Stomach (tissue), 8 donors: ENCODE measurements at regions not wholly inside any gene's neighbourhood (a gene's known extent, or its start where the extent isn't known, plus 50 kb on each side); places are given as distances from the start of the nearest gene placed in this dataset.
"Not testable (repeated sequence)": the region's sequence is repeated elsewhere in the genome, so short reads cannot be mapped to it uniquely, and the experiment has no call there.

Experiments
- DNase-seq, 2 donors: peaks; one replicate each; pipeline versions ENCODE4 v3.0.0 to v3.0.0-alpha.2; 2013 to 2019
- H3K27ac ChIP-seq, 5 donors: fragments of 200-600 bp in 4 of 5; sonication (generic) in 4 of 5; one replicate each; pipeline ENCODE4 v1.5.1; 2013 to 2019; ENCODE audit warnings: mild to moderate bottlenecking in 1 of 5, moderate library complexity in 1 of 5
- H3K27me3 ChIP-seq, 3 donors: fragments of 200-600 bp; sonication (generic); one replicate each; pipeline ENCODE4 v1.5.1; 2017 to 2019; ENCODE audit warnings: mixed run types in 1 of 3
- H3K36me3 ChIP-seq, 4 donors: fragments of 200-600 bp; sonication (generic); 1 replicate in 3 of 4; 2 replicates in 1 of 4; pipeline ENCODE4 v1.5.1; 2016 to 2019
- H3K4me1 ChIP-seq, 4 donors: fragments of 200-600 bp; sonication (generic); one replicate each; pipeline ENCODE4 v1.5.1; 2016 to 2019
- H3K4me3 ChIP-seq, 4 donors: fragments of 200-600 bp; sonication (generic) in 3 of 4; one replicate each; pipeline ENCODE4 v1.5.1; 2016 to 2019; ENCODE audit warnings: mild to moderate bottlenecking in 1 of 4
- H3K9me3 ChIP-seq, 4 donors: fragments of 200-600 bp; sonication (generic); one replicate each; pipeline ENCODE4 v1.5.1; 2016 to 2019
- EP300 ChIP-seq: sonication (generic); formaldehyde crosslinking; IDR thresholded peaks from one replicate; pipeline ENCODE4 v1.6.1; 2017; ENCODE audit warnings: antibody characterized with exemption
- POLR2A ChIP-seq, 4 donors: fragments of 450-650 bp; IDR thresholded peaks; one replicate each; pipeline ENCODE4 v1.6.1; 2016; ENCODE audit warnings: antibody characterized with exemption in 4 of 4, control low read depth in 2 of 4, mild to moderate bottlenecking in 1 of 4, moderate library complexity in 1 of 4
- POLR2AphosphoS5 ChIP-seq, 3 donors: sonication (generic); formaldehyde crosslinking; IDR thresholded peaks; one replicate each; pipeline ENCODE4 v1.6.1; 2016; ENCODE audit warnings: antibody characterized with exemption in 3 of 3
- WGBS, 5 donors: extraction: QIAGEN DNeasy Blood & Tissue Kit in 3 of 5; methylation state at CpG; one replicate each; pipeline versions ENCODE4 v1.1.5 to v1.1.7; 2013 to 2018; 5-methylcytosine and 5-hydroxymethylcytosine counted together
- intact Hi-C: fragments of 100-400 bp; cut with DNase I; formaldehyde crosslinking; loops from one replicate; pipeline ENCODE4 v1.15.1; 2023; ENCODE audit warnings: low total_unique reads
- TF ChIP-seq, protein P1 (sequence below), 7 experiments: fragments of 450-650 bp in 4 of 7; fragments of 200-600 bp in 3 of 7; sonication (generic) in 3 of 7; IDR thresholded peaks; one replicate each; pipeline ENCODE4 v1.5.1; 2016 to 2019; ENCODE audit warnings: antibody characterized with exemption in 7 of 7, control low read depth in 2 of 7, mild to moderate bottlenecking in 1 of 7
- donor health status: healthy with polysubstance abuse.
- donor health status: Bipolar disorder and iron deficiency.
- donor health status: healthy.

DNA sequence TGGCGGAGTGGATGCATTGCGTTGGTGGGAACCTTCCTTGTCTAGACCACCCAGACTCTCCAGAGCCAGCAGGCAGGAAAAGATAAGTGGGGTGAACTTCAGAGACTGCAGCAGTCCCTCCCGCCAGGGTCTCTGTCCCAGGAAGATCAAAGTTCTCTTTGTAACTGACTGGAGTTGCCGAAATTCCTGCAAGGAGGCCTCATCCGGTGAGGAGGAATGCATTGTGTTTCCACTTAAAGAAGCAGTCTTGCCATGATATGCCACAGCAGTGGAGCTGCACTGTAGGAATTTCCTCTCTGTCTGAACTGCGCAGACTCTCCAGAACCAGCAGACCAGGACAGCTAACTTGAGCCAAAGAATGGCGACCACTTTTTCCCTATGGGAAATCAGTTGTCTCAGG lies 1190.4 kb downstream of the TECRL start:
- H3K9me3 ChIP-seq: peaks cover 0 to 30% (median 13%) of the 10 kb centered on the region in 4 donors
- H3K36me3 ChIP-seq: no peaks in the 10 kb centered on the region
- no peak overlapping the region for H3K27ac ChIP-seq
- 74 to 82% (median 78%) methylated on average over 6 to 7 of the region's 7 CpGs for WGBS, 5 donors
- H3K4me3 ChIP-seq: no peak overlapping the region
- DNase-seq: no peak
- intact Hi-C loops: no loop called here
- H3K27me3 ChIP-seq: no peaks in the 10 kb centered on the region
- TF ChIP-seq, protein P1, sequence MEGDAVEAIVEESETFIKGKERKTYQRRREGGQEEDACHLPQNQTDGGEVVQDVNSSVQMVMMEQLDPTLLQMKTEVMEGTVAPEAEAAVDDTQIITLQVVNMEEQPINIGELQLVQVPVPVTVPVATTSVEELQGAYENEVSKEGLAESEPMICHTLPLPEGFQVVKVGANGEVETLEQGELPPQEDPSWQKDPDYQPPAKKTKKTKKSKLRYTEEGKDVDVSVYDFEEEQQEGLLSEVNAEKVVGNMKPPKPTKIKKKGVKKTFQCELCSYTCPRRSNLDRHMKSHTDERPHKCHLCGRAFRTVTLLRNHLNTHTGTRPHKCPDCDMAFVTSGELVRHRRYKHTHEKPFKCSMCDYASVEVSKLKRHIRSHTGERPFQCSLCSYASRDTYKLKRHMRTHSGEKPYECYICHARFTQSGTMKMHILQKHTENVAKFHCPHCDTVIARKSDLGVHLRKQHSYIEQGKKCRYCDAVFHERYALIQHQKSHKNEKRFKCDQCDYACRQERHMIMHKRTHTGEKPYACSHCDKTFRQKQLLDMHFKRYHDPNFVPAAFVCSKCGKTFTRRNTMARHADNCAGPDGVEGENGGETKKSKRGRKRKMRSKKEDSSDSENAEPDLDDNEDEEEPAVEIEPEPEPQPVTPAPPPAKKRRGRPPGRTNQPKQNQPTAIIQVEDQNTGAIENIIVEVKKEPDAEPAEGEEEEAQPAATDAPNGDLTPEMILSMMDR (IDR thresholded peaks at IDR 0.05): no peak
- no peak for TF ChIP-seq POLR2AphosphoS5 (IDR thresholded peaks at IDR 0.05)
- no peak for TF ChIP-seq EP300
- TF ChIP-seq POLR2A (IDR thresholded peaks at IDR 0.05): no peak
- no peaks in the 10 kb centered on the region for H3K4me1 ChIP-seq

DNA sequence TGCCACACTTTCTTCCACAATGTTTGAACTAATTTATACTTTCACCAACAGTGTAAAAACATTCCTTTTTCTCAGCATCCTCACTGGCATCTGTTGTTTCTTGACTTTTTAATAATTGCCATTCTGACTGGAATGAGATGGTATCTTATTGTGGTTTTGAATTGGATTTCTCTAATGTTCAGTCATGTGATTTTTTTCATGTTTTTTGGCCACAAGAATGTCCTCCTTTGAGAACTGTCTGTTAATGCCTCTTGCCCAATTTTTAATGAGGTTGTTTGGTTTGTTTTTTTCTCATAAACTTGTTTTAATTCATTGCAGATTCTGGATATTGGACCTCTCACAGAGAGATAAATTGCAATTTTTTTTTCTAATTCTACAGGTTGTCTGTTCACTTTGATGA lies 1195.2 kb downstream of the TECRL start:
- H3K27ac ChIP-seq: no peak overlapping the region
- intact Hi-C loops: no loop called here
- H3K4me3 ChIP-seq: no peak overlapping the region
- no peaks in the 10 kb centered on the region for H3K36me3 ChIP-seq
- H3K9me3 ChIP-seq: peaks cover 0 to 31% (median 6%) of the 10 kb centered on the region in 4 donors
- H3K27me3 ChIP-seq: no peaks in the 10 kb centered on the region
- TF ChIP-seq EP300 (no peak), POLR2A (IDR thresholded peaks at IDR 0.05) (no peak), POLR2AphosphoS5 (IDR thresholded peaks at IDR 0.05) (no peak)
- TF ChIP-seq, protein P1 (IDR thresholded peaks at IDR 0.05): no peak
- DNase-seq: no peak
- H3K4me1 ChIP-seq: no peaks in the 10 kb centered on the region

DNA sequence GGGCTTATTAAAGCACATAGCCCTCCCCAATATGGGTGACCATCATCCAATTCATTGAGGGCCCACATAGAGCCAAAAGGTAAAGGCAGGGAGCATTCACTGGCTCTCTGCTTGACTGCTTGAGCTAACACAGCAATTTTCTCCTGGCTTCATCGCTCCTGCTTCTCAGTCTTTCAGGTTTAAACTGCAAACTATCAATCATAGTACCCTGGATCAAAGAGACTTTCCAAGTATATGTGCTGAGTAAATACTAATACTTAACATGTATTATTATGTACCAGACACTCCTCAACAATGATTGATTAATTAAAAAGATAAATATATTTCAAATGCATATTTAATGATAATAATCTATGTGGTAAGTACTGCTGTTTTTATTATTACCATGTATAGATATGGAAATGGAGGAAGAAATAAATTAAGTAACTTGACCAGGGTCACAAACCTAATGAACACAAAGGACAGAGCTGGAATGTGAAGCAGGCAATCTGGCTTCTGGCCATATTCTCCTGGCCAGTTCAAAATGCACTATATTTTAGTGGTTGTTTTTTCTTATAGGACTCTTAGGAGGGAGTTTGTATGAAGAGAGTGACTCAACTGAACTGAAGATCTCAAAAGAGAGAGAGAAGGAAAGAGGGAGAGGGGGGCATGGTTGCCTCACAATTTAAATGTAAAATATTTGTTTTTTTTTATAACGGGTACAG lies 1197.3 kb downstream of the TECRL start:
- no peak for DNase-seq
- Histone ChIP-seq H3K4me3 (no peak overlapping the region), H3K4me1 (no peaks in the 10 kb centered on the region), H3K9me3 (peaks cover 0 to 25% (median 2%) of the 10 kb centered on the region in 4 donors), H3K27me3 (no peaks in the 10 kb centered on the region), H3K27ac (no peak overlapping the region), H3K36me3 (no peaks in the 10 kb centered on the region)
- TF ChIP-seq, protein P1 (IDR thresholded peaks at IDR 0.05): no peak
- no peak for TF ChIP-seq EP300
- no peak for TF ChIP-seq POLR2A (IDR thresholded peaks at IDR 0.05)
- TF ChIP-seq POLR2AphosphoS5 (IDR thresholded peaks at IDR 0.05): no peak
- 50 to 71% (median 60%) methylated on average over 2 of the region's 2 CpGs for WGBS, 5 donors
- intact Hi-C loops: no loop called here

DNA sequence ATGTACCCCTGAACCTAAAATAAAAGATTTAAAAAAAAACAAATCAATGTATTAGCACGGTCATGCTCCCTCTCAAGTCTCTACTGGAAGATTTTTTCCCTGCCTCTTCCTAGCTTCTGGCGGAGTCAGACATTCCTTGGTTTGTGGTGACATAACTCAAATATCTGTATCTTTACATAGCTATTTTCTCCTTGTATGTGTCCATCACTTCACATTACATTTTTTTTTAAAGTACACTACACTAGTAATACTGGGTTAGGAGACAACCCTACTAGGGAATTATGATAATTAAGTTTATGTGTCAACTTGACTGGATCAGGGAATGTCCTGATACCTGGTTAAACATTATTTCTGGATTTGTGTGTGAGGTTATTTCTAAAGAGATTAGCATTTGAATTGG lies 1197.9 kb downstream of the TECRL start:
- Histone ChIP-seq H3K27me3 (no peaks in the 10 kb centered on the region), H3K9me3 (peaks cover 0 to 25% (median 2%) of the 10 kb centered on the region in 4 donors), H3K4me1 (no peaks in the 10 kb centered on the region), H3K36me3 (no peaks in the 10 kb centered on the region), H3K27ac (no peak overlapping the region), H3K4me3 (no peak overlapping the region)
- intact Hi-C loops: no loop called here
- no peak for DNase-seq
- TF ChIP-seq EP300 (no peak), POLR2AphosphoS5 (IDR thresholded peaks at IDR 0.05) (no peak), POLR2A (IDR thresholded peaks at IDR 0.05) (no peak)
- TF ChIP-seq, protein P1 (IDR thresholded peaks at IDR 0.05): no peak
- WGBS, 5 donors: 65 to 83% (median 74%) methylated on average over 2 of the region's 2 CpGs

DNA sequence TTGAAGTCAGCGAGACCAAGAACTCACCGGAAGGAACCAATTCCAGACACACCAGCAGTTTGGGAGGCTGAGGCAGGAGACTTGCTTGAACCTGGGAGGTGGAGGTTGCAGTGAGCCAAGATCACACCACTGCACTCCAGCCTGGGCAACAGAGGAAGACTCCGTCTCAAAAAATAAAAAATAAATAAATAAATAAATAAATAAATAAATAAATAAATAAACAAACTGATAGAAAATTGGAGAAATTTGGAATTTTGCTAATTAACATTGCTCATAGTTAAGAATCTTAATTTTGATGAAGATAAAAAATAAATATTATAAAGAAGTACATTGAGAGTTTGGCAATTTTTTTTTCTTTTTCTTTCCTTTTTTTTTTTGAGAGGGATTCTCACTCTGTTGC lies 1216.2 kb downstream of the TECRL start:
- DNase-seq, H3K4me3 ChIP-seq, H3K36me3 ChIP-seq, H3K9me3 ChIP-seq, intact Hi-C loops, H3K27me3 ChIP-seq, H3K4me1 ChIP-seq, H3K27ac ChIP-seq: not testable (repeated sequence)
- 90 to 100% (median 95%) methylated on average over 3 of the region's 3 CpGs for WGBS, 5 donors
